ENCODE measurements at regions not wholly inside any gene's neighbourhood (a gene's known extent, or its start where the extent isn't known, plus 50 kb on each side); places are given as distances from the start of the nearest gene placed in this dataset.

GRCh38 chr10:3869036-3869435 lies 84.0 kb upstream of the KLF6 start:
- intact Hi-C loops (cut with micrococcal nuclease): no loop called here
- Histone ChIP-seq H3K27ac (ENCODE audit: low read length) (no peak overlapping the region), H3K36me3 (ENCODE audit: low read depth, low read length) (no peaks in the 10 kb centered on the region), H3K9ac (ENCODE audit: low read length) (no peak overlapping the region), H2AFZ (ENCODE audit: low read length) (no peak overlapping the region), H3K79me2 (ENCODE audit: low read length) (no peaks in the 10 kb centered on the region), H4K20me1 (ENCODE audit: low read length) (no peaks in the 10 kb centered on the region), H3K4me2 (ENCODE audit: low read length) (no peak overlapping the region), H3K4me3 (ENCODE audit: low read length) (no peak overlapping the region), H3F3A (ENCODE audit: low read length, unreplicated experiment) (no peaks in the 10 kb centered on the region), H3K4me1 (ENCODE audit: insufficient read depth, low read length) (peaks cover 18% of the 10 kb centered on the region), H3K27me3 (ENCODE audit: low read length) (no peaks in the 10 kb centered on the region), H3K9me3 (ENCODE audit: low read length) (no peaks in the 10 kb centered on the region), H3K9me2 (replicated peaks; ENCODE audit: low read length) (no peaks in the 10 kb centered on the region)
- ChIA-PET CTCF (no interaction called here), POLR2A (ENCODE audit: unreplicated experiment) (no interaction called here)
- ATAC-seq (no peak), DNase-seq (no peak)
- no TSS peak for BruUV-seq (replicated peaks)
- no peak for TF ChIP-seq EZH2phosphoT487 (IDR thresholded peaks at IDR 0.05; ENCODE audit: borderline replicate concordance, low read length)
- TF ChIP-seq EZH2 (IDR thresholded peaks at IDR 0.05; ENCODE audit: low read length, unreplicated experiment): no peak
- no peak for TF ChIP-seq CTCF (conservative IDR thresholded peaks at IDR 0.05; ENCODE audit: low read depth, low read length)

GRCh38 chr10:3868271-3868664 lies 83.3 kb upstream of the KLF6 start:
- Histone ChIP-seq H3K4me3 (ENCODE audit: low read length) (no peak overlapping the region), H3K9me2 (replicated peaks; ENCODE audit: low read length) (no peaks in the 10 kb centered on the region), H3K9me3 (ENCODE audit: low read length) (no peaks in the 10 kb centered on the region), H3K4me2 (ENCODE audit: low read length) (no peak overlapping the region), H3K79me2 (ENCODE audit: low read length) (no peaks in the 10 kb centered on the region), H3K9ac (ENCODE audit: low read length) (no peak overlapping the region), H3K27me3 (ENCODE audit: low read length) (no peaks in the 10 kb centered on the region), H2AFZ (ENCODE audit: low read length) (no peak overlapping the region), H4K20me1 (ENCODE audit: low read length) (no peaks in the 10 kb centered on the region), H3K36me3 (ENCODE audit: low read depth, low read length) (no peaks in the 10 kb centered on the region), H3F3A (ENCODE audit: low read length, unreplicated experiment) (no peaks in the 10 kb centered on the region), H3K4me1 (ENCODE audit: insufficient read depth, low read length) (peaks cover 18% of the 10 kb centered on the region), H3K27ac (ENCODE audit: low read length) (peak overlapping the region; percentile 47; the same call in 1 of the 2 replicates)
- intact Hi-C loops (cut with micrococcal nuclease): no loop called here
- no TSS peak for BruUV-seq (replicated peaks)
- POLR2A ChIA-PET (ENCODE audit: unreplicated experiment): interaction anchor here (0.6 kb wide), 1 partner anchor 27 kb away, joined by 8 read pairs; no protein-coding TSS in a partner anchor
- TF ChIP-seq EZH2phosphoT487 (IDR thresholded peaks at IDR 0.05; ENCODE audit: borderline replicate concordance, low read length) (no peak), CTCF (conservative IDR thresholded peaks at IDR 0.05; ENCODE audit: low read depth, low read length) (no peak), EZH2 (IDR thresholded peaks at IDR 0.05; ENCODE audit: low read length, unreplicated experiment) (no peak)
- ATAC-seq: no peak
- CTCF ChIA-PET: no interaction called here
- no peak for DNase-seq

GRCh38 chr10:3867454-3868270 lies 82.7 kb upstream of the KLF6 start:
- Histone ChIP-seq H3K36me3 (ENCODE audit: low read depth, low read length) (no peaks in the 10 kb centered on the region), H3K4me3 (ENCODE audit: low read length) (no peak overlapping the region), H4K20me1 (ENCODE audit: low read length) (no peaks in the 10 kb centered on the region), H3K4me2 (ENCODE audit: low read length) (peak overlapping the region; percentile 26; the same call in 1 of the 2 replicates), H3K9me2 (replicated peaks; ENCODE audit: low read length) (no peaks in the 10 kb centered on the region), H3K9ac (ENCODE audit: low read length) (no peak overlapping the region), H3K4me1 (ENCODE audit: insufficient read depth, low read length) (peaks cover 18% of the 10 kb centered on the region), H3K79me2 (ENCODE audit: low read length) (no peaks in the 10 kb centered on the region), H3K27me3 (ENCODE audit: low read length) (no peaks in the 10 kb centered on the region), H3K9me3 (ENCODE audit: low read length) (no peaks in the 10 kb centered on the region), H3K27ac (ENCODE audit: low read length) (peak overlapping the region; percentile 47), H2AFZ (ENCODE audit: low read length) (no peak overlapping the region), H3F3A (ENCODE audit: low read length, unreplicated experiment) (no peaks in the 10 kb centered on the region)
- intact Hi-C loops (cut with micrococcal nuclease): no loop called here
- POLR2A ChIA-PET (ENCODE audit: unreplicated experiment): interaction anchor here (0.6 kb wide), 1 partner anchor 26 kb away, joined by 8 read pairs; no protein-coding TSS in a partner anchor
- CTCF ChIA-PET: no interaction called here
- BruUV-seq (replicated peaks): no TSS peak
- DNase-seq (peak; percentile 34), ATAC-seq (peak; percentile 71)
- TF ChIP-seq EZH2phosphoT487 (IDR thresholded peaks at IDR 0.05; ENCODE audit: borderline replicate concordance, low read length): no peak

Data from PC-3 (cell line).